ENCODE measurements at regions not wholly inside any gene's neighbourhood (a gene's known extent, or its start where the extent isn't known, plus 50 kb on each side); places are given as distances from the start of the nearest gene placed in this dataset.

DNA sequence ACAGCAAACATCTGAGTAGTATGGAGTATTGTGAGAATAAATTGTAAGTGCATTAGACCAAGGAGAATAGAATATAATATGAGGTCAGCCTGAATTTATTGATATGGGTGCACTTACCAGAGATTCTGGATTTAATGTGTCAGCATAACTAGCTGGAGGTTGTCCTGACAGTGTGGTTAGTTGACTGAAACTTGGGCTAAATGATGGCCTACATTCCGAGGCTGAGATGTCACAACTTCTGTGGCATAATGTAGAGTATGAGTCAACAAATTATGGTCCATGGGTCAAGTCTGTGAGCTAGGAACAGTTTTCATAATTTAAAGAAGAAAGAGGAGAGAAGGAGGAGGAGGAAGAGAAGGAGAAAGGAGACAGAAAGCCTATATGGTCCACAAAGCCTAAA lies 127.6 kb downstream of the QPCT start:
- TF ChIP-seq, protein P1, sequence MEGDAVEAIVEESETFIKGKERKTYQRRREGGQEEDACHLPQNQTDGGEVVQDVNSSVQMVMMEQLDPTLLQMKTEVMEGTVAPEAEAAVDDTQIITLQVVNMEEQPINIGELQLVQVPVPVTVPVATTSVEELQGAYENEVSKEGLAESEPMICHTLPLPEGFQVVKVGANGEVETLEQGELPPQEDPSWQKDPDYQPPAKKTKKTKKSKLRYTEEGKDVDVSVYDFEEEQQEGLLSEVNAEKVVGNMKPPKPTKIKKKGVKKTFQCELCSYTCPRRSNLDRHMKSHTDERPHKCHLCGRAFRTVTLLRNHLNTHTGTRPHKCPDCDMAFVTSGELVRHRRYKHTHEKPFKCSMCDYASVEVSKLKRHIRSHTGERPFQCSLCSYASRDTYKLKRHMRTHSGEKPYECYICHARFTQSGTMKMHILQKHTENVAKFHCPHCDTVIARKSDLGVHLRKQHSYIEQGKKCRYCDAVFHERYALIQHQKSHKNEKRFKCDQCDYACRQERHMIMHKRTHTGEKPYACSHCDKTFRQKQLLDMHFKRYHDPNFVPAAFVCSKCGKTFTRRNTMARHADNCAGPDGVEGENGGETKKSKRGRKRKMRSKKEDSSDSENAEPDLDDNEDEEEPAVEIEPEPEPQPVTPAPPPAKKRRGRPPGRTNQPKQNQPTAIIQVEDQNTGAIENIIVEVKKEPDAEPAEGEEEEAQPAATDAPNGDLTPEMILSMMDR (IDR thresholded peaks at IDR 0.05; ENCODE audit: low read depth, low read length): no peak
- TF ChIP-seq EZH2phosphoT487 (IDR thresholded peaks at IDR 0.05; ENCODE audit: low read depth): no peak

Data from OCI-LY3 (cell line).